ENCODE measurements at regions not wholly inside any gene's neighbourhood (a gene's known extent, or its start where the extent isn't known, plus 50 kb on each side); places are given as distances from the start of the nearest gene placed in this dataset.
"Not testable (repeated sequence)": the region's sequence is repeated elsewhere in the genome, so short reads cannot be mapped to it uniquely, and the experiment has no call there.

DNA sequence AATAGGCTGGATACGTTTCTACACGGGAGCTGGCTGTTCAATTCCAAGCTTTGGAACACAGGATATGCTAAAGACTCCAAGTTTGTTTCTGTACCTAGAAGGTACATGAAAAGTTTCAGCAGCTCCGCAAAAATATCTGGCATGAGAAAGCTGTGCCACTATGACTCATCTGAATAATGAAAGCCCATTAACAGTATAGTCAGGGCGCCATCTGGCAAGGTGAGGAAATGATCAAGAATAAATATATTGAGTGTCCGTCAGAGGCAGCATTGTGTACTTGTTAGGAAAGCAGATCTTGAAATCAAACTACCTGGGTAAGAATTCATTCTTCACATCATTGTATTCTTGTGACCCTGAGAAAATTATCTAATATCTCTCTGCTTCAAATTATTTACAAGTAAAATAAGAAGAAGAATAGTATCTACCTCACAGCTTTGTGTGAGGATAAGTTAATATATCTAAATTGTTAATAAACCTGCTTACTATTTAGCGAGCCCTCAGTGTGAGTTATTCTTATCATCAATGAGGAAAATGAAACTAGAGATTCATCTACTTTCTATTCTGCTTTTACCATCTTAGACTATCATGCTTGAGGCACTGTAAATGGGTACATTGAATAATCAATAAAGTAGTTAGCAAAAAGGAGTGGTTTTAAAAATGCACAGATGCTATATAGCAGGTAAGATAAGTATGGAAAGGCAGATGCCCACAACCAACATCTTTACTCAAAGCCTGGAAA lies 53.5 kb downstream of the FSCB start:
- WGBS, 2 donors: 58 to 64% methylated on average over 6 of the region's 6 CpGs

DNA sequence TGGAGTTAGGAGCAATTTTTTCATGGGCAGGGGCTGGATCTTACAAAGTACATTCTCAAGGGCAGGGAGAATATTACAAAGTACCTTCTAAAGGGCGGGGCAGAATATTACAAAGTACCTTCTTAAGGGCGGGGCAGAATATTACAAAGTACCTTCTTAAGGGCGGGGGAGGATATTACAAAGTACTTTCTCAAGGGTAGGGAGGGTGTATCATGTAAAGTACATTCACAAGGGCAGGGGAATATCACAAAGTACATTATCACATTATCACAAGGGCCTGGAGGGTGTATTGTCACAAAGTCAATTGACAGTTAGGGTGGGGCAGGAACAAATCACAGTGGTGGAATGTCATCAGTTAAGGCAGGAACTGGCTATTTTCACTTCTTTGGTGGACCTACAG lies 56.9 kb downstream of the FSCB start:
- 90 to 91% methylated on average over 3 of the region's 3 CpGs for WGBS, 2 donors
- H3K4me1 ChIP-seq (ENCODE audit: control insufficient read depth in 2 of 2, insufficient read depth in 2 of 2, low read length in 1 of 2); H3K27ac ChIP-seq (ENCODE audit: low read depth in 2 of 2, low read length in 1 of 2); H3K4me3 ChIP-seq (ENCODE audit: low read depth in 1 of 2, low read length in 2 of 2); H3K27me3 ChIP-seq (ENCODE audit: control insufficient read depth in 1 of 2, insufficient read depth in 2 of 2, low read length in 2 of 2); H3K36me3 ChIP-seq (ENCODE audit: control insufficient read depth in 2 of 2, insufficient read depth in 2 of 2, low read length in 1 of 2); H3K9me3 ChIP-seq (ENCODE audit: control insufficient read depth in 2 of 2, insufficient read depth in 1 of 2, low read depth in 1 of 2, low read length in 1 of 2): not testable (repeated sequence)

More for the DNA sequence above, 53.5 kb downstream of the FSCB start:
- H3K27me3 ChIP-seq (ENCODE audit: control insufficient read depth in 1 of 2, insufficient read depth in 2 of 2, low read length in 2 of 2): peaks cover 0 to 2% of the 10 kb centered on the region in 2 donors
- no peaks in the 10 kb centered on the region for H3K4me1 ChIP-seq (ENCODE audit: control insufficient read depth in 2 of 2, insufficient read depth in 2 of 2, low read length in 1 of 2)
- no peak overlapping the region for H3K27ac ChIP-seq (ENCODE audit: low read depth in 2 of 2, low read length in 1 of 2)
- peaks cover 3 to 4% of the 10 kb centered on the region in 2 donors for H3K9me3 ChIP-seq (ENCODE audit: control insufficient read depth in 2 of 2, insufficient read depth in 1 of 2, low read depth in 1 of 2, low read length in 1 of 2)
- H3K4me3 ChIP-seq (ENCODE audit: low read depth in 1 of 2, low read length in 2 of 2): no peak overlapping the region
- no peaks in the 10 kb centered on the region for H3K36me3 ChIP-seq (ENCODE audit: control insufficient read depth in 2 of 2, insufficient read depth in 2 of 2, low read length in 1 of 2)

DNA sequence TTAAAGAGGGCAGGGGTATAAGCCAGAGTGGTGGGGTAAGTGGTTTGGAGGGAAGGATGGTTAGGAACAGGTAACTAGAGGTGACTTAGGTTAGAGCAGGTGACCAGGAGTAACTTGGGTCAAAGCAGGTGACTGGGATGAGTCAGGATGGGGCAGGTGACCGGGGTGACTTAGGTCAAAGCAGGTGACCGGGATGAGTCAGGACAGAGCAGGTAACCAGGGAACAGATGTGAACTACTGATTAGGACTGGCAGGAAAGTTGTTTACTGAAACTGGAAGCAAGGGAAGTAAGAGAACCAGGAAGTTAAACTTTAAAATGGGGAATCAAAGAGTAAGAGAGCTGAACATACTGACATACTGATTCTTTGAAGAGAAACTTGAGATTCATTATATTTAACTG lies 57.4 kb downstream of the FSCB start:
- 74 to 91% methylated on average over 2 of the region's 2 CpGs for WGBS, 2 donors
- Histone ChIP-seq H3K27me3 (ENCODE audit: control insufficient read depth in 1 of 2, insufficient read depth in 2 of 2, low read length in 2 of 2) (peaks cover 0 to 2% of the 10 kb centered on the region in 2 donors), H3K36me3 (ENCODE audit: control insufficient read depth in 2 of 2, insufficient read depth in 2 of 2, low read length in 1 of 2) (no peaks in the 10 kb centered on the region), H3K4me3 (ENCODE audit: low read depth in 1 of 2, low read length in 2 of 2) (no peak overlapping the region), H3K9me3 (ENCODE audit: control insufficient read depth in 2 of 2, insufficient read depth in 1 of 2, low read depth in 1 of 2, low read length in 1 of 2) (peaks cover 0 to 3% of the 10 kb centered on the region in 2 donors), H3K27ac (ENCODE audit: low read depth in 2 of 2, low read length in 1 of 2) (no peak overlapping the region), H3K4me1 (ENCODE audit: control insufficient read depth in 2 of 2, insufficient read depth in 2 of 2, low read length in 1 of 2) (no peaks in the 10 kb centered on the region)

DNA sequence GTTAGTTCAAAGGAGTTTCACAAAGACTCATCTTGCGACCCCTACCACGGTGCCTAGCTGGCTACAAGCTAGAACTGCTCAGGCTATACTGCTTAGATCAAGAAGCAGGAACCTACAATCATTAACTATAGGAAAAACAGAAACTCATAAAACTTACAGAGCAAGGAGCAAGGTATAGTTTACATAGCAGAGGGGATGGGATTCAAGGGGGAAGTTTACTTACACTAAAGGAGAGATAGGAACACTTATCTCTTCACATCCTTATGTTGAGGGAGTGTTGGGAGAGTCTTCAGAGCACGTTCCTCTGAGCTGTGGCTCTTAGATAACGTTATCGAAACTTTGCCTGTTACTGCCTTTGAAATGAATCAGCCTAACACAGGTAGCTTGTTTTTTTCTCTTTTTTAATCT lies 58.1 kb downstream of the FSCB start:
- Histone ChIP-seq H3K9me3 (ENCODE audit: control insufficient read depth in 2 of 2, insufficient read depth in 1 of 2, low read depth in 1 of 2, low read length in 1 of 2) (peaks cover 0 to 3% of the 10 kb centered on the region in 2 donors), H3K27ac (ENCODE audit: low read depth in 2 of 2, low read length in 1 of 2) (no peak overlapping the region), H3K27me3 (ENCODE audit: control insufficient read depth in 1 of 2, insufficient read depth in 2 of 2, low read length in 2 of 2) (no peaks in the 10 kb centered on the region), H3K4me3 (ENCODE audit: low read depth in 1 of 2, low read length in 2 of 2) (no peak overlapping the region), H3K36me3 (ENCODE audit: control insufficient read depth in 2 of 2, insufficient read depth in 2 of 2, low read length in 1 of 2) (no peaks in the 10 kb centered on the region), H3K4me1 (ENCODE audit: control insufficient read depth in 2 of 2, insufficient read depth in 2 of 2, low read length in 1 of 2) (no peaks in the 10 kb centered on the region)
- 65 to 83% methylated on average over 5 of the region's 5 CpGs for WGBS, 2 donors

DNA sequence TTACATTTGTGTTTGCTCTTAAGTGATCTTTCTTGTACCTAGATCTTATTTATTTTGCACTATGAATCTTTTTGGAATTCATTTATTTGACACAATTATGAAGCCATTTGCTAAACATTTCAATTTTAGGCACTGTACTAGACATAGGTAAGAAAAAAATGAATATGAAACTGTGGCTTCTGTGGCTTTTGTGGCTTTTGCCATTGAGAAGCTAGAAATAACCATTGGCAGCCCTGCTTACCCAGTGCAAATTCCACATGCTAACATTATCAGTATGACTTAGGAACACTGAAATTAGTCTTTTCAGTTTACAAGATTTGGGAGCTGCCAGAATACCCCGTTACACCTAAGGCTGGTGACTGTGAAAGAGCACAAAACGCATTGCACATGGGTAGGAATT lies 60.1 kb downstream of the FSCB start:
- Histone ChIP-seq H3K9me3 (ENCODE audit: control insufficient read depth in 2 of 2, insufficient read depth in 1 of 2, low read depth in 1 of 2, low read length in 1 of 2) (peaks cover 0 to 3% of the 10 kb centered on the region in 2 donors), H3K36me3 (ENCODE audit: control insufficient read depth in 2 of 2, insufficient read depth in 2 of 2, low read length in 1 of 2) (no peaks in the 10 kb centered on the region), H3K4me1 (ENCODE audit: control insufficient read depth in 2 of 2, insufficient read depth in 2 of 2, low read length in 1 of 2) (no peaks in the 10 kb centered on the region), H3K4me3 (ENCODE audit: low read depth in 1 of 2, low read length in 2 of 2) (no peak overlapping the region), H3K27ac (ENCODE audit: low read depth in 2 of 2, low read length in 1 of 2) (no peak overlapping the region), H3K27me3 (ENCODE audit: control insufficient read depth in 1 of 2, insufficient read depth in 2 of 2, low read length in 2 of 2) (no peaks in the 10 kb centered on the region)
- WGBS, 2 donors: 48 to 64% methylated on average over 2 of the region's 2 CpGs

DNA sequence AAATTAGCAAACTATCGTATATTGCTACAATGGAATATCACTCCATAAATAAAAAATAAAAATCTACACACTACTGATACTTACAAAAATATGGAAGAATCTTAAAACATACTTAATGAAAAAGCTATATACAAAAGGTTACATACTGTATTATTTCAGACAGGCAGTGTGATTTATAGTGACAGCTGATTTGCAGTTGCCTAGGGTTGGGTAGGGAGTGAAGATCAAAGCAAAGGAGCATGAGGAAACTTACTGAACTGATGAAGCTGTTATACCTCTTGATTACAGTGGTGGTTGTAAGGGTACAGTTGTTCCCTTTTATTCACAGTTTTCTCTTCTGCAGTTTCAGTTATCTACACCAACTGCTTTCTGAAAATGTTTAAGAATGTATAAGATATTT lies 62.6 kb downstream of the FSCB start:
- Histone ChIP-seq H3K4me1 (ENCODE audit: control insufficient read depth in 2 of 2, insufficient read depth in 2 of 2, low read length in 1 of 2) (no peaks in the 10 kb centered on the region), H3K36me3 (ENCODE audit: control insufficient read depth in 2 of 2, insufficient read depth in 2 of 2, low read length in 1 of 2) (no peaks in the 10 kb centered on the region), H3K27me3 (ENCODE audit: control insufficient read depth in 1 of 2, insufficient read depth in 2 of 2, low read length in 2 of 2) (no peaks in the 10 kb centered on the region), H3K9me3 (ENCODE audit: control insufficient read depth in 2 of 2, insufficient read depth in 1 of 2, low read depth in 1 of 2, low read length in 1 of 2) (peaks cover 0 to 2% of the 10 kb centered on the region in 2 donors), H3K4me3 (ENCODE audit: low read depth in 1 of 2, low read length in 2 of 2) (no peak overlapping the region), H3K27ac (ENCODE audit: low read depth in 2 of 2, low read length in 1 of 2) (no peak overlapping the region)
- WGBS, 2 donors: 76 to 87% methylated on average over 1 of the region's 1 CpG

DNA sequence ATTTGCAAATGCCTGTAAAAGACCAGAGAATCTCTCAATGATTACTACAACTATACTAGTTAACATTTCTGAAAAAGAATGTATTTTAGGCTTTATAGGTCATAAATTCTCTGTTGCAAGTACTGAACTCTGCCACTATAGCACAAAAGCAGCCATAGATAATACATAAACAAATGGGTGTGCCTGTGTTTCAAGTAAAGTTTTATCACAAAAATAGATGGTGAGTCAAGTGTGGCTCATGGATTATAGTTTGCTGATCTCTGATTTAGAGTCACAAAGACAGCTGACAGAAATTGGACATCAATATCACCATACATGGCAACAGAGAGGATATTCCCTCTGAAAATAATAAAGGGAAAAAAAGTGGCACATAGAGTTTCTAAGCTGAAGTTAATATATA lies 68.1 kb downstream of the FSCB start:
- Histone ChIP-seq H3K9me3 (ENCODE audit: control insufficient read depth in 2 of 2, insufficient read depth in 1 of 2, low read depth in 1 of 2, low read length in 1 of 2) (no peaks in the 10 kb centered on the region), H3K36me3 (ENCODE audit: control insufficient read depth in 2 of 2, insufficient read depth in 2 of 2, low read length in 1 of 2) (no peaks in the 10 kb centered on the region), H3K4me3 (ENCODE audit: low read depth in 1 of 2, low read length in 2 of 2) (no peak overlapping the region), H3K4me1 (ENCODE audit: control insufficient read depth in 2 of 2, insufficient read depth in 2 of 2, low read length in 1 of 2) (no peaks in the 10 kb centered on the region), H3K27me3 (ENCODE audit: control insufficient read depth in 1 of 2, insufficient read depth in 2 of 2, low read length in 2 of 2) (no peaks in the 10 kb centered on the region), H3K27ac (ENCODE audit: low read depth in 2 of 2, low read length in 1 of 2) (no peak overlapping the region)

DNA sequence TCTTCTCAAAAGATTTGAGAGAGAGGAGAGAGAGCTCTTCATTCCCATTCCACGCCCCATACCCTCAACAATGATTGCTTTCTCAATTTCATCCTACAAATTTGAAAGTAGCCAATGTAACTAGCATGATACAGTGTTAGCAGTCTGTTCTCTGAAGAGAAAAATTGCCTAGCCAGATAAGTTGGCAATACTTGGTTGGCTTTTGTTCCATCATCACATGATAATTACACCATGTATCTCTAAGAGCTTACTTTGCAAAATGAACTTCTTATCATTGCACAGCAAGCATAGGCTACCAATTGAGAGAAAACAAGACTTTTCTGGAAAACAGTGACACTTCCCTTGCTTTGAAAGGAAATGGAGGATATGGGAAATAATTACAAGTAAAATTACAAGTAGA lies 68.9 kb downstream of the FSCB start:
- WGBS, 2 donors: 33 to 66% methylated on average over 1 of the region's 1 CpG
- no peaks in the 10 kb centered on the region for H3K4me1 ChIP-seq (ENCODE audit: control insufficient read depth in 2 of 2, insufficient read depth in 2 of 2, low read length in 1 of 2)
- no peak overlapping the region for H3K27ac ChIP-seq (ENCODE audit: low read depth in 2 of 2, low read length in 1 of 2)
- H3K36me3 ChIP-seq (ENCODE audit: control insufficient read depth in 2 of 2, insufficient read depth in 2 of 2, low read length in 1 of 2): no peaks in the 10 kb centered on the region
- no peaks in the 10 kb centered on the region for H3K9me3 ChIP-seq (ENCODE audit: control insufficient read depth in 2 of 2, insufficient read depth in 1 of 2, low read depth in 1 of 2, low read length in 1 of 2)
- H3K4me3 ChIP-seq (ENCODE audit: low read depth in 1 of 2, low read length in 2 of 2): no peak overlapping the region
- no peaks in the 10 kb centered on the region for H3K27me3 ChIP-seq (ENCODE audit: control insufficient read depth in 1 of 2, insufficient read depth in 2 of 2, low read length in 2 of 2)

DNA sequence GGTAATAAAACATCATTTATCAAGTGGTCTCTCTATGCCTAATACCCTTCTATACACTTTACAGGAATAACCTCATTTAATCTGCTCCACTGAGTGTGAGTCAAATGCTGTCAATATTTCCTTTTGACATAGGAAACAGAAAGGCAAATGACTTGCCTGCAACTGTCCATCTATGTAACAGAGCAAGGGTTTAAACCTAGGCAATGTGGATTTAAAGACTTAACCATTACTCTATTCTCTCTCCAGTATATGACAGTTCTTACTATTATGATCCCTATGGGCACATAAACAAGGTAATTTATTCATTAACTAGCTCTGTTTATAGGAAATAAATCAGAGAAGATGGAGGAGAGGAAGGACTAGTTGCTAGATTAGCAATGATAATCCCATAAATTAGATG lies 70.6 kb downstream of the FSCB start:
- Histone ChIP-seq H3K27ac (ENCODE audit: low read depth in 2 of 2, low read length in 1 of 2) (no peak overlapping the region), H3K9me3 (ENCODE audit: control insufficient read depth in 2 of 2, insufficient read depth in 1 of 2, low read depth in 1 of 2, low read length in 1 of 2) (no peaks in the 10 kb centered on the region), H3K4me1 (ENCODE audit: control insufficient read depth in 2 of 2, insufficient read depth in 2 of 2, low read length in 1 of 2) (no peaks in the 10 kb centered on the region), H3K4me3 (ENCODE audit: low read depth in 1 of 2, low read length in 2 of 2) (no peak overlapping the region), H3K36me3 (ENCODE audit: control insufficient read depth in 2 of 2, insufficient read depth in 2 of 2, low read length in 1 of 2) (no peaks in the 10 kb centered on the region), H3K27me3 (ENCODE audit: control insufficient read depth in 1 of 2, insufficient read depth in 2 of 2, low read length in 2 of 2) (no peaks in the 10 kb centered on the region)

DNA sequence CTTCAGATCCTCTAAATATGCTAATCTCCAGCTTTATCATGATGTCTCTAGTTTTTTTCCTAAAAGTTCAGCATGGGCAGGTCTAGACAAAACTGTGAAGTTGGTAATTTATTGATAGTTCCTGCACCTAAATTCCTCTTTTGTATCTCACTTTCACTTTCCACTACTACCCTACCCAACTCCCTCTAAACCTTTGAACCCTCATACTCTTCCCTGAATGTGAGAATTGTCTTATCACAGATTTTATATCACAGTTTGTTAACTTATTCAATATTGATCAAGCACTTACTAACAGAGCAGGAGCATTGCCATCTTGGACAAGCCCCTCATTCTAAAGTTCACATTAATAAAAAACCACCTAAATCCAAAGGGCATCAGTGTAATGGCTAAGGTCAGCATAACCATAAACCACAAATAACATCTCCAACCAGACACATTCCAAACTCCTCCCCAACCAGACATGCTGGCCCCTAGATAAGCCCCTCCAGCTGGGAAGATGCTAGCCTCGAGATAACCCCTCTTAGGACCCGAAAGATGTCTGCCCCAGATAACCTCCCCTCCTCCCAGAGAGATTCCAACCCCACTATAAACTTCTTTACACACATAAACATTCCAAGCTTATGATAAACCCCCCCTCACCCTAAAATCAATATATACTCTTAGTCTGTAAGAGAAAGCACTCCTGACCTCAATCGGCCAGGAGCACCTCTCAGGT lies 78.7 kb downstream of the FSCB start:
- Histone ChIP-seq H3K27ac (ENCODE audit: low read depth in 2 of 2, low read length in 1 of 2) (no peak overlapping the region), H3K36me3 (ENCODE audit: control insufficient read depth in 2 of 2, insufficient read depth in 2 of 2, low read length in 1 of 2) (no peaks in the 10 kb centered on the region), H3K4me1 (ENCODE audit: control insufficient read depth in 2 of 2, insufficient read depth in 2 of 2, low read length in 1 of 2) (no peaks in the 10 kb centered on the region), H3K9me3 (ENCODE audit: control insufficient read depth in 2 of 2, insufficient read depth in 1 of 2, low read depth in 1 of 2, low read length in 1 of 2) (no peaks in the 10 kb centered on the region), H3K27me3 (ENCODE audit: control insufficient read depth in 1 of 2, insufficient read depth in 2 of 2, low read length in 2 of 2) (no peaks in the 10 kb centered on the region), H3K4me3 (ENCODE audit: low read depth in 1 of 2, low read length in 2 of 2) (no peak overlapping the region)
- 76% methylated on average over 3 of the region's 3 CpGs for WGBS, 2 donors

Measured in esophagus (tissue), 2 donors.